G401 (cell line): ENCODE measurements at regions not wholly inside any gene's neighbourhood (a gene's known extent, or its start where the extent isn't known, plus 50 kb on each side); places are given as distances from the start of the nearest gene placed in this dataset.

Experiments
- DNase-seq: peaks from one replicate; pipeline ENCODE4 v3.0.0-alpha.2; 2015; ENCODE audit warnings: low spot score
- in situ Hi-C: cut with HindIII; loops from 2 replicates; pipeline ENCODE4 v1.10.0; 2016; ENCODE audit warnings: low sequenced_read_pairs, mixed read lengths

GRCh38 chr1:94736549-94736948, 83.6 kb upstream of the SLC44A3 start:
- DNase-seq: no peak
- in situ Hi-C loops: no loop called here

- DNase-seq: no peak
- in situ Hi-C loops: no loop called here
Observed at GRCh38 chr1:94736073-94736472, 84.1 kb upstream of the SLC44A3 start.

GRCh38 chr1:94734963-94735901, 84.9 kb upstream of the SLC44A3 start:
- in situ Hi-C loops: no loop called here
- DNase-seq: no peak

GRCh38 chr1:94731891-94732290, 88.3 kb upstream of the SLC44A3 start:
- in situ Hi-C loops: no loop called here
- no peak for DNase-seq

- in situ Hi-C loops: no loop called here
- DNase-seq: no peak
Observed at GRCh38 chr1:94730450-94730849, 89.7 kb upstream of the SLC44A3 start.

GRCh38 chr1:94729267-94729666, 90.9 kb upstream of the SLC44A3 start:
- no peak for DNase-seq

GRCh38 chr1:94727846-94728715, 92.1 kb upstream of the SLC44A3 start:
- in situ Hi-C loops: no loop called here
- DNase-seq: no peak

More at GRCh38 chr1:94729267-94729666, 90.9 kb upstream of the SLC44A3 start:
- in situ Hi-C loops: no loop called here

GRCh38 chr1:94726981-94727685, 93.0 kb upstream of the SLC44A3 start:
- in situ Hi-C loops: no loop called here
- DNase-seq: no peak

- in situ Hi-C loops: no loop called here
- no peak for DNase-seq
Observed at GRCh38 chr1:94725566-94725965, 94.6 kb upstream of the SLC44A3 start.

GRCh38 chr1:94723894-94724293, 96.3 kb upstream of the SLC44A3 start:
- in situ Hi-C loops: no loop called here
- no peak for DNase-seq

GRCh38 chr1:94723463-94723862, 96.7 kb upstream of the SLC44A3 start:
- in situ Hi-C loops: no loop called here
- DNase-seq: no peak

- DNase-seq: no peak
- in situ Hi-C loops: no loop called here
Observed at GRCh38 chr1:94722181-94722580, 98.0 kb upstream of the SLC44A3 start.

- no peak for DNase-seq
- in situ Hi-C loops: no loop called here
Observed at GRCh38 chr1:94721240-94721639, 98.9 kb upstream of the SLC44A3 start.

GRCh38 chr1:94719926-94720793, 100.0 kb upstream of the SLC44A3 start:
- no peak for DNase-seq
- in situ Hi-C loops: no loop called here

- in situ Hi-C loops: no loop called here
- no peak for DNase-seq
Observed at GRCh38 chr1:94716965-94717364, 103.2 kb upstream of the SLC44A3 start.

GRCh38 chr1:94715321-94715720, 104.8 kb upstream of the SLC44A3 start:
- in situ Hi-C loops: no loop called here

GRCh38 chr1:94714552-94714951, 105.6 kb upstream of the SLC44A3 start:
- DNase-seq: no peak
- in situ Hi-C loops: no loop called here

More at GRCh38 chr1:94715321-94715720, 104.8 kb upstream of the SLC44A3 start:
- no peak for DNase-seq

GRCh38 chr1:94714152-94714551, 106.0 kb upstream of the SLC44A3 start:
- in situ Hi-C loops: no loop called here

More at GRCh38 chr1:94714152-94714551, 106.0 kb upstream of the SLC44A3 start:
- no peak for DNase-seq
